ENCODE measurements at regions not wholly inside any gene's neighbourhood (a gene's known extent, or its start where the extent isn't known, plus 50 kb on each side); places are given as distances from the start of the nearest gene placed in this dataset.
"Not testable (repeated sequence)": the region's sequence is repeated elsewhere in the genome, so short reads cannot be mapped to it uniquely, and the experiment has no call there.

DNA sequence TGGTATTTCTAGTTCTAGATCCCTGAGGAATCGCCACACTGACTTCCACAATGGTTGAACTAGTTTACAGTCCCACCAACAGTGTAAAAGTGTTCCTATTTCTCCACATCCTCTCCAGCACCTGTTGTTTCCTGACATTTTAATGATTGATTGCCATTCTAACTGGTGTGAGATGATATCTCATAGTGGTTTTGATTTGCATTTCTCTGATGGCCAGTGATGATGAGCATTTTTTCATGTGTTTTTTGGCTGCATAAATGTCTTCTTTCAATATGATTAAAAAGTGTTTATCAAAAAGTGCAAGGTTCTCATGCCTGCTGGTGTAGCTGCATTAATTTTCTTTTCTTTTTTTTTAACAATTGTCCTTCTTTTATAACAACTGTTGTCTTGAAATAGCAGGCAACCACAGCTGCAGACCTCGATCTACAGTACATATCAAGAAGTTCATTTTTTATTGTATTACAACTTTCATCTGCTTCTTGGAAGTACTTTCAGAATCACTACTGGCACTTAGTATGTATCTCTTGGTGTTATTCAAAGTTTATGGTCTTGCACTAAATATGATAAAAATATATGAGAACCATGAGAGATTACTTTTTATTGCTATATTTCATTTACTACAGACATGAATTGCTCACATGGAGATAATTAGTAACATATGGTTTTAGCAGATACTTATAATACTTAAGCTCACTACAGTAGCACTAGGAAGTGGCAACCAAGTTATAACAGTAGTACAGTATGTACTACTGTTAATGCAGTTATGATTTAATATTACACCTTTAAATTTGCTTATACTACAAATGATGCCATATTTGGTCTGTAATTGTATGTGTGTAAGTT, 358.0 kb downstream of the ETV1 start:
- not testable (repeated sequence) for FAIRE-seq

- FAIRE-seq = no peak
These were observed 355.6 kb downstream of the ETV1 start for GRCh38 chr7:13633857-13634256.

- no peak for FAIRE-seq
These were observed 350.1 kb downstream of the ETV1 start for GRCh38 chr7:13639396-13639795.

DNA sequence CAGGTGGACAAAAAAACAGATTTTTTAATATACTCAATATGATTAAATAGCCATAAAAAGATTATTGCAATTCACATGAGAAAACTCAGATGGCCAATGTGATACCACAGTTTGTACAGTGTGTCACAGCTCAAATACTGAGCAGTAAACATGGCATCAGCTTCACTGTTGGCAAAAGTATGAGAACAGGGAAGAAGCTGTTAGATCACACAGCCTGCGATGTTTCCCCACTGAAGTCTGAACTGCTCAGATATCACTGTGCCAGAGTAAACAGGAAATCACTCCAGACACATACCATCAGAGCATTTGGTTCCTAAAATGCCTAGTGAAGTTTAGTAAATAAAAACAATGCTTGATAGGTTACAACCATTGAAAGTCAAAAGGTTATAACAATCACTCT, 347.8 kb downstream of the ETV1 start:
- no peak for FAIRE-seq

- FAIRE-seq = no peak
These were observed 338.3 kb downstream of the ETV1 start for GRCh38 chr7:13651167-13651566.

- FAIRE-seq = no peak
These were observed 333.1 kb downstream of the ETV1 start for GRCh38 chr7:13656330-13656729.

DNA sequence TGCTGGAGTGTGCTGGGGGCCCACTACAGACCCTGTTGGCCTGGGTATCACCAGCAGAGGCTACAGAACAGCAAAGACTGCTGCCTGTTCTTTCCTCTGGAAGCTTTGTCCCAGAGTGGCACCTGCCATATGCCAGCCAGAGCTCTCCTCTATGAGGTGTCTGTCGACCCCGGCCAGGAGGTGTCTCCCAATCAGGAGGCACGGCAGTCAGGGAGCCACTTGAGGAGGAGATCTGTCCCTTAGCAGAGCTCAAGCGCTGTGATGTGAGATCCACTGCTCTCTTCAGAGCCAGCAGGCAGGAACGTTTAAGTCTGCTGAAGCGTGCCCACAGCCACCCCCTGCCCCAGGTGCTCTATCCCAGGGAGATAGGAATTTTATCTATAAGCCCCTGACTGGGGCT, 316.2 kb downstream of the ETV1 start:
- no peak for FAIRE-seq

DNA sequence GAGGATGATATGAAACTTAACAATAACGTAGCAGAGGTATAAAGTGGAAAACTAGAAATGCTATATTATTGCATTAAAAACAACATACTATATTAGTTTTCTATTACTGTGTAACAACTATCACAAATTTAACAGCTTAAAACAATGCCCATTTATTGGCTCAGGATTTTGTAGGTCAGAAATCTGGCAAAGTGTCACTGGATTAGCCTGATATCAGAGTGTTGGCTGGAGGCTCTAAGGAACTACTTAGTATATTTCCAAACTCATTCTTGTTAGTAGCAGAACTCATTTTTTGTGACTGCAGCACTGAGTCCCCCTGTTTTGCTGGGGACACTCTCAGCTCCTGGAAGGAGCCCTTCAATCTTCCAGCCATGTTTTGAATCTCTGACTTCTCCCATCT, 306.8 kb downstream of the ETV1 start:
- no peak for FAIRE-seq

- no peak for FAIRE-seq
These were observed 302.0 kb downstream of the ETV1 start for GRCh38 chr7:13687500-13687899.

DNA sequence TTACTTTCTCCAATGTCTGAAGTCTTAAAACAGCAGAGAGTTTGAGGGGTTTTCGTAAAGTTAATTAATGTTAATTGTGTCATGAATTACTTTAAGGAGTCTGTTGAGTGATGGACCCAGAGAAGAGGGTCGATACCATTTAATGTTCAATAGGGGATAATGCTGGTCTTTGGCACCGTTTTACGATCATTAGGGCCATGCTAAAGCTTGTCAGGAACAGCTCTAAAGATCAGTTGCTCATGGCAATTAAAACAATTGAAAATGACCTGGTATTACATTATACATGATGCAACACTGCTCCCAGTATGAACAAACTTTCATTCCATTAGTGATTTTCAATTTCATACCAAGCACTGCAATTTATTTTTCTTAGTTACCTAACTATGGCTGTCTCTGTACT, 296.9 kb downstream of the ETV1 start:
- FAIRE-seq = no peak

GRCh38 chr7:13702251-13702650, 287.2 kb downstream of the ETV1 start:
- FAIRE-seq = no peak

GRCh38 chr7:13708670-13709069, 280.8 kb downstream of the ETV1 start:
- no peak for FAIRE-seq

DNA sequence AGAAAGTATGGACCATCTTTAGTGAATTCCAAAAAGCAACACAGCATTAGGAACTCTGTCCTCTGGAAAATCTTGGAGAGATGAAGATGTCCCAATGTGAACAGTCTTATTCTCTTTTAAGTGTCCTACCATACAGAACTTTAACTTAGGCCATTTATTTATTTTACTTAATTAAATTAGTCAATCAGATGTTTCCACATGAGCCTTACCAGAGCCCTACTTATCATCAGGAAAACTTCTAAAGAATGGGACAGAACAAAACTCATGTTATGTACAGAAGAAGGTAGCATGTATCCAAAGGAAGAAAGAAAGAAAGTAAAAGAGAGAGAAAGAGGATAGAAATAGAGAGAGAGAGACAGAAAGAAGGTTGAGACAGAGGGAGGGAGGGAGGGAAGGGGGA, 276.4 kb downstream of the ETV1 start:
- no peak for FAIRE-seq

- FAIRE-seq = no peak
These were observed 273.9 kb downstream of the ETV1 start for GRCh38 chr7:13715534-13715933.

DNA sequence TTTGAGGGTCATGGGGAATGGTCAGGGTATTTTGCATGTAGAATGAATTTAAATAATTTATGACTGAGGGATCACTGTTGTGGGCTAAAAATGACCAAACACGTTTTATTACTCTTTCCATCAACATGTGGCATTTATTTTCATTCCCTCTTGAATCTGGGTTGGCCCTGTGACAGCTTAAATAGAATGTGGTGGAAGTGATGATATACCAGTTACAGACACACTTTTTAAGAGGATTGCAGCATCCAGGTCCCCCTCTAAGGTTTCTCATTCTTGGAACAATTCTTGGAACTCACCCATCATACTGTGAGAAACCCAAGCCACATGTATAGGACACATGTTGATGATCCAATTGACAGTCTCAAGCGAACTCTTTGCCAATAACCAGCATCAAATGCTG, 272.4 kb downstream of the ETV1 start:
- no peak for FAIRE-seq

GRCh38 chr7:13724191-13724976, 265.1 kb downstream of the ETV1 start:
- no peak for FAIRE-seq

DNA sequence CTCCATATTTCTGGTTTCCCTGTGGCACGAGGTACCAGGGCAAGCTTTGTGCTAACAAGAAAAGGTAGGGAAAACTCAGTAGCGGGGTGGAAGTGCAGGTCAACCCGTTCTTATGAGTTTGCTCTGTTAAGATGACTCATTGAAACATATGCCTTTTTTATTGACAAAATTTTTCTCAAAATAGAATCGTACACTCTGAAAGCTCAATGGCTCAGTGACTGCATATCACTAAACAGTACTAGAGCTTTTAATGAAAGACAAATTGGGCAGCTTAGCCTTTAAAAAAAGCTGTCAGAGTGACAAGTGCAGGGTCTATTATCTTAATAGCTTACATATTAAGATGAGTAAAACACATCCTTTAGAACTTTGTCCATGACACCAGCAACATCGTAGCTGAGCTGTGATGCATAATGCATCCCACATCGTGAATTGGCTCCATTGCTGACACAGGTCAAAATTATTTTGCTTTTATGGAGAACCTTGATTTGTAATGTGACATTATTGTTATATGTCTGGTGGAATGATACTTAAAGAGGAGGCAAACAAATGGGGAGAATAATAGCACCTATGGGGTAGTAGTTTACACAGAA, 264.4 kb downstream of the ETV1 start:
- FAIRE-seq = no peak

DNA sequence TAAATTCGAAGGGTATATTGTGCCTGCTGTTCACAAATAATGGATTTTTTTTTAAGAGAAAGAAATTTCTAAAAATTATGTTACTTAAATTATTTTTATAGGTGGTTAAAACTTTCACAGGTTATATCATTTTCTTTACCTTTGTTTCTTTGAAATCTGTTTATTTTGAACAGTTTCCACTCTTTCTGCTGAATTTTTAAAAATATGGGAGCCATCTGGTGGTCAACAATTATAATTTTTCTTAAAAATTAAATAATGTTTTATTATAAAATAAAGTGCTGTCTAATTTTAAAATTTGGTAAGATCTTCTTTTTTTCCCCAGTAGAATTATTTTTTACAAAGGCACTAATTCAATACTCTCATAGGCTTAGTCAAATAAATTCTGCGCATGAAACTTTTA, 263.9 kb downstream of the ETV1 start:
- peak; percentile 21 for FAIRE-seq

GRCh38 chr7:13727279-13727678, 262.2 kb downstream of the ETV1 start:
- FAIRE-seq = no peak

DNA sequence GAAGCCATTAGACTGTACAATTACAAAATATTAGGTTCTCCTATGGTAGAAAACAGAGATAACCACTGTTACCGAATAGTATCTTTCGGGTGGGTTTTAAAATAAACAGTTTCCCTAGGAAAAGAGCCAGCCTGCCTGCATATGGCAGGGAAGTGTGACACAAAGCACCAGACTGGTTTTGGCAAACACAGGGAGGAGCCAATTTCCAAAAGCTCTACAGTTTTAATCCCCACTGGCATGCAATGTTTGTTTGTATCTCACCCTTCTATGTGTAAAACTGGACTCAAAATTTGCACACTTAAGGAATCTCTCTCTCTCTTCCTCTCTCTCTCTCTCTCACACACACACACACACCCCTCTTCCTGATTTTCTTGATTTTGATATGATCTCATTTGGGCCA, 261.7 kb downstream of the ETV1 start:
- FAIRE-seq = no peak

- not testable (repeated sequence) for FAIRE-seq
These were observed 261.0 kb downstream of the ETV1 start for GRCh38 chr7:13728430-13728829.

DNA sequence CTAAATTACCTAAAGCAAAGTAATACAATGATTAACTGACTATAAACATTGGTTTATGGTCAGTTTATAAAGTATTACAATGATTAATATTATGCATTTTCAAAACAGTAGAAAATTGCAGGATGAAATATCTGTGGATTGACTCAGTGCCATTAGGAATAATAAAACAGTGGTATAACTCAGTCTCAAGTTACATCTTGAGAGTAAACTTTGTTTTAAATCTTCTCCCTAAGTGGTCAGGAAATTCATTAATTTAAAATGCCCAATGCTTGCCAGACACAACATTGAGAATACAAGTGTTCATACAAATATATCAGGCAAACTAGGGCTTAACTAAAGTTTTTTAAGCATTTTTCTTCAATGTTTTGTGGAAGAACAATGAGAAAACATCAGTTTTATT, 257.8 kb downstream of the ETV1 start:
- no peak for FAIRE-seq

DNA sequence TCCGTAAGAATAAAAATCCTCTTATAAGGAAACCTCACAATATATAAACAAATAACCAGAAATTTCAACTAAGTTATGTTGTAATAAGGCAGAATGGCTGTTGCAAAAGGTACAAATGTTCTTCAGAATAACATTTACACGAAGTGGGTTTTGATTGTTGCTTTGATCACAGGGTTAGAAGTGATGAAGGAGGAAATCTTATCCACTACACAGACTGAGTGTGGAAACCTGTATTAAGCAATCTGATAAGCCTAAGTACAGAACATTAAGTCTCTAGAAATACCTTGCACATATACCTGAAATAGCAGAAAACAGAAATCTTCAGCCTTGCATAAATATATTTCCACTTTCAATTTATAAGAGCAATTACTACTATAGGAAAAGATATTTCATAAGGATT, 251.9 kb downstream of the ETV1 start:
- no peak for FAIRE-seq

DNA sequence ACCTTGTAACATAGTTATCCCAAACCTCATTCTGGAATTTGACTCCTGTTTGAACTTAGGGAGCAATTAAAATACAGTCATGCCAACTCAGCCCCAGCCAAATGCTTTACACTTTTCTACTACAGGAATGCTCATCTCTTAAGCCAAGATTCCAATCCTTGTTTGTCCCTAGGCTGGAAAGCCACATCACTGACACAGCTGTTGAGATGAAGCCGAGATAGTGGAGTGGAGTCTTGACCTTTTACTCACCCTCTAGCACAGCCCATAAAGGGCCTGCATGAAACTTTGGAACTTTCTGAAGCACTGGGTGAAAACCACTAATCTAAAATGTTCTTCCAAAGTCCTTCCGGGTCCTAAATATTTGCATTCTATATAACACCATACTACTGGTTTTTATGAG, 247.3 kb downstream of the ETV1 start:
- FAIRE-seq = no peak
